Activated CD4-positive, alpha-beta T cell treated with anti-CD3 and anti-CD28 coated beads, Interleukin-2, amount 50 U/mL, for 1 hour (primary cell): ENCODE measurements at regions not wholly inside any gene's neighbourhood (a gene's known extent, or its start where the extent isn't known, plus 50 kb on each side); places are given as distances from the start of the nearest gene placed in this dataset.

ENCODE experiments used
- DNase-seq: peaks from one replicate; pipeline ENCODE4 v3.0.0-alpha.2; 2020

DNA sequence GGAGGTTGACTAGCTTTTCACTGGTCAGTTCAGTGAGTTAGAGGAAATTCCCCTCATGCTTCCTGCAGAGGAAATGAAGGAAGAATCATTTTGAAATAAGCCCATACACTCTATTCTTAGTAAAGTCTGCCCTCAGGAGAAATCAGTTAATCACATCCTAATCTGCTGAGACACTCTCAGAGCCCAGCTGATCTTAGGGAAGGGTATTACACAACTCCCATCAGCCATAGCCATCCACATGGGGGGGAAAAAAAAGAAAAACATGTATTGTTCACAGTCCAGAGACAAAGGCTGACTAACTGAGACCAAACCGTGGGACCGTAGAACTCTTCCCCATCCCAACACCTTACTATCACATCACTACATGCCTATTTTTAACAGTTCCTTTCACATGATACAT is 722.3 kb downstream of the CDH8 start:
- DNase-seq = no peak

DNA sequence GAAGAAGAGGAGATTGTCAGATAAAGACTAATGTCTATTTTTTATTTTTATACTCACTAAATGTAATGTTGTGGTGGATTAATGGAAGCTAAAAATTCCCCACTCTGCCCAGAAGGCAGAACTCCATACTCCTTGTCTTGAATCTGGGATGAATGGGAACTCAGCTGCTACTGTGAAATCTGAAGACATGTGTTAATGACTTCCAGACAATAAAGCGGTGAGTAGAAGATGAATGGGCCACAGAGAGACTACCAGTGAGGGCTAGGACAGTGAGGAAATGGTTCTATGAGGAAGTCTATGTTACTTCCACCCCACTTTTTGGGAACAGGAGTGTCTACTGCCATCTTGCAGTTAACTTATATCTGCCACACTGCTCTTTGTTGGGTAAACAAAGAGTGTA is 726.9 kb downstream of the CDH8 start:
- DNase-seq = no peak

GRCh38 chr16:61306204-61306603 is 730.0 kb downstream of the CDH8 start:
- DNase-seq = no peak

DNA sequence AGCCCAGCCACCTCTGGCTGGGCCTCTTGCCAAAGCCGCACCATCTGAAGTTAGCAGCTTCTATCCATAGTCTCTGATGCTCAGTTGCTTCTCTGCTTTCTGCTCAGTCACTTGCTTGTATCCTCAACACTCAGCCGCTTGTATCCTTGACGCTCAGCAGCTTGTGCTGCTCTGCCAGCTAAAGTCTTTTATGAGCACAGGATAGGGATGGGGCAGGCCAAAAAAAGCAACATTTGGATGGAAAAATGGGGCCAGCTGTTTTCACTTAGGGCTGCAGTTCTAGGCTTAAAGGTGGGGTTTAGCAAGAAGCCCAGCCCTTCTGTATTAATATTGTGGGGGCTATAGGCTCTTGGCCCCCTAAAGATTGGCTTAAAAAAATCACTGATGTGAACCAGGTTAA is 739.4 kb downstream of the CDH8 start:
- DNase-seq = no peak

- DNase-seq = no peak
Measured at GRCh38 chr16:61296305-61296704, 739.9 kb downstream of the CDH8 start.

GRCh38 chr16:61295311-61295710 is 740.9 kb downstream of the CDH8 start:
- no peak for DNase-seq

GRCh38 chr16:61289141-61289540 is 747.1 kb downstream of the CDH8 start:
- no peak for DNase-seq

DNA sequence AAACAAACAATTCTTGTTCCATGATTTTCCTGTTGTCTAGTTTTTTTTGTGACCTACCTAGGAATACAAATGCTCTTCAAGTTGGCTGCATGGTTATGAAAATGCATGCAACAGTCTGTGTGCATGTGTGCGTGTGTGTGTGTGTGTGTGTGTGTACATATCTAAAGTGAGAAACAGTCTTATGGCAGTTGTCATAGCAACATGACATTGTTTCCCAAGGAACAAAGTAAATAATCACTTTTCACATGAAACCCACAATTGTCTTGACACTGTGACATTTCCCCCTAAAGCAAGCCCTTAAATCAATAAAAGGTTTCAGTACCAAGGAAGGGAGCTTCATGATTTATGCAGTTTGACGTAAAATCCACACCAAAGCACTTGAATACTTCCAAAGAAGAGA is 758.4 kb downstream of the CDH8 start:
- DNase-seq = no peak

GRCh38 chr16:61274211-61274610 is 762.0 kb downstream of the CDH8 start:
- DNase-seq = no peak

DNA sequence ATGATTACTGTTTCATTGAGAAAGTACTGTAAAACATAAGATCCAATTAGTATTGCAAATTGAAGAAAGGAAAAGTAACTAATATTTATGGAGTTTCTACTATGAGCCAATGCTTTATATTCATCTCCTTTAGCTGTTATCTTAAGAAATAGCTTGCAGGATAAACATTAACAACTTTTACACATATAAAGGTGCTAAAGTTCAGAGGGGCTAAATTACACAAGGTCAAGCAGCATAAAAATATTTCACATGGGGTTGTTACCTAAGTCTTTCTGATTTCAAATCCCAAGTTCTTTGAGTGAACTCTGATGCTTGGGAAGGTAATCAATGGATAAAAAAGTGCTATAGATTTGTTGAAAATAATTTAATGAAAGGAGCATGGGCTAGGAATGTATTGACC is 765.5 kb downstream of the CDH8 start:
- DNase-seq = no peak

- no peak for DNase-seq
Measured at GRCh38 chr16:61263400-61263799, 772.8 kb downstream of the CDH8 start.

- no peak for DNase-seq
Measured at GRCh38 chr16:61261315-61261714, 774.9 kb downstream of the CDH8 start.

GRCh38 chr16:61246592-61246991 is 789.6 kb downstream of the CDH8 start:
- DNase-seq = no peak

- no peak for DNase-seq
Measured at GRCh38 chr16:61243954-61244353, 792.3 kb downstream of the CDH8 start.

GRCh38 chr16:61237884-61238485 is 798.3 kb downstream of the CDH8 start:
- no peak for DNase-seq

DNA sequence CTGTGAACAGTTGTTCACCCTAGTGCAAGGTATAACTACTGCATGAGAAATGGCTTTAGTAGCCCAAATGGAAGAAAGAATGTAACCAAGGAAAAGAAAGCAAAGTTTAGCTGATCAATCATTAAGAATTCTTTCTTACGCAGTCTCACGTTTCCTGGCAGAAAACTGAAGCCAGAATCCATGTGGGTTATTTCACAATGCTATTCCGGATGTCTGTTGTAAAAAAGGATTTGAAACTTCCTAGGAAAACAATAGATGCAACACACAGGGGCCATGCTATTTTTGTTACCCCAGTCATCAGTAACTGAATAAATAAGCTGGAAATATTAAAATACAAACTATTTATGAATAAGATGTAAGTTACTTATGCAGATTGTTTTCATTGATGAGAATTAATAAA is 802.5 kb downstream of the CDH8 start:
- DNase-seq = no peak

DNA sequence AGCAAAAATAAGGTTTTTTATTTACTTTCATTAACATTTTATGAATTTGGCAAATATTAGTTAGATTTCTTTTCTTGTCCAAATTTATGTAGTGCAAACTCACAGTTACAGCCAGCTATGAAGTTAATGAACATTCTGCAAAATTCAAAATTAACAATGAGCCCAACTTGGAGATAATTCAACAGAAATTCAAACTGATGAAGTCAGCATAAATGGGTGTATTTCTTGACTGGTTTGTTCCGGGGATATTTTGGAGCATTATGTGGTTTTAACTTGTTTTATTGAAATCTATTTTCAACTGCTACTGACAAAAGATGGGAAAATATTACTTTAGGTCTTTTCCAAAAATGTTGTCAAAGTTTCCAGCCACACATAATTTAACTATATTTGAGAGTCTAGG is 807.9 kb downstream of the CDH8 start:
- DNase-seq = no peak

DNA sequence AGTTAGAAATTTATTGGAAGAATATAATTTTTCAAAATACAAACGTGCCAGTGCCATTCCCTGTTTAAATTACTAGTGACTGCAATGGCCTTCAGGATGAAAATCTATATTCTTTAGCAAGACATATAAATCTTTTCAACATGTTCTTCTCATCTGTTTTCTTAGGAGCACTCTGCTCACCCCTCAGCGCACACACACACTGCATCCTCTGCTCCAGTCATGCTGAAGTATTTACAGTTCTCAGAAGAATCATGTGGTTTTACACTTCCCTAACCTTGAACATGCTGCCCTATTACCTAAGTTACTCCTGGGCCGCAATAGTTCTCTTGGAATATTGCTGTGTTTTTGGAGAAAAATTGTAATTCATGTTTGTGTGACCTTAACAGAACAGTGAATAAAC is 820.6 kb downstream of the CDH8 start:
- DNase-seq = no peak

DNA sequence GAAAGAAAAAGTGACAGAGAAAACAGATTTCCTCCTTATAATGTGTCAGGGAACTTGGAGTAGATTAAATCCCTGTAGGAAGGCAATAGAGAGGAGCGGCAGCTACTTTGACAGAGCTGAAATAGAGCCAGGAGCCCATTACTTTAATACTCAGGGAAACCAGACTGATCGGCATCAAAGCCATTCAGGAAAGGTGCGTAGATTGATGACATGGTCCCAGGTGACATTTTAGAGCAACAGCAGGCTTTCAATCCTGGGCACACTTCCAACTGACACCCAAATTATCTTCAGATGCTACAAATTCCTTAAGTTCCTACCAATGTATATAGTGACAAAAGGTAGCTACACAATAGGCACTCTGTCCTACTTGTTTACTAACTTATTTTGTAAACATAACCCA is 821.5 kb downstream of the CDH8 start:
- DNase-seq = no peak

- DNase-seq = no peak
Measured at GRCh38 chr16:61210076-61210475, 826.2 kb downstream of the CDH8 start.

- no peak for DNase-seq
Measured at GRCh38 chr16:61195006-61195405, 841.2 kb downstream of the CDH8 start.

DNA sequence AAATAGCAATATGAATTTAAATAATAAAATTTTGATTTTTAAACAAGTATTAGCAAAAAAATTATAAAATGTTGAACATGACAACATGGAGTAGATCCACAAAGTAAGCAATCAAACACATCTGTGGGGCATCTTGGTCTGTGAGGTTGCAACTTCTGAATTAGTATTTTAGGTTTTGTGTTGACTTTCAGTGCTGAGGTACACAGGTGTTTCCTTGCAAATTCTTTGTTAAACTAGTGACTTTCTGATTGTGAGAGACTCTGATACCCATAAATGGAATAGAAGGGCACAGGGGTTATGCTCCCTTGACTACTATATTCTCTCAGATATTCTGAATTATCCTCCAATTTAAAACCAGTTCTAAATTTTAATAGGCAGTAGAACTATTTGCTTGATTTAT is 841.7 kb downstream of the CDH8 start:
- no peak for DNase-seq

DNA sequence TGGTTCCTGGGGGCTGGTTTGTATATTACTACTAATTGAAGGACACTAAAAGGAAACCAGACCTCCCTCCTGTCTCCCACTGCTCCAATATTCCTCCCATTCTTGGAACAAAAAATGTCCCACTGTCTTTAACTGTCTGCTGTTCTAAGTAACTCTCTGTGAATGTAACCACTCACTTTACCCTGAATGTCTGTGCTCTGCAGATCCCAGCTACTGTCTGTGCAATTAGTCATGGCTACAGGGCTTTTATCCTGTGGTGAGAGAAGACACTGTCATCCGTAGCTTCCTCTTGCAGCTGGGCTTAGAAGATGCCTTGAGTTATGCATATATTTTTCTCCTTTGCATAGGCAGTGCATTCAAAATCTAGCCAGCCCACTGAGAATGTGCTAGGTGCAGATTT is 853.8 kb downstream of the CDH8 start:
- no peak for DNase-seq

DNA sequence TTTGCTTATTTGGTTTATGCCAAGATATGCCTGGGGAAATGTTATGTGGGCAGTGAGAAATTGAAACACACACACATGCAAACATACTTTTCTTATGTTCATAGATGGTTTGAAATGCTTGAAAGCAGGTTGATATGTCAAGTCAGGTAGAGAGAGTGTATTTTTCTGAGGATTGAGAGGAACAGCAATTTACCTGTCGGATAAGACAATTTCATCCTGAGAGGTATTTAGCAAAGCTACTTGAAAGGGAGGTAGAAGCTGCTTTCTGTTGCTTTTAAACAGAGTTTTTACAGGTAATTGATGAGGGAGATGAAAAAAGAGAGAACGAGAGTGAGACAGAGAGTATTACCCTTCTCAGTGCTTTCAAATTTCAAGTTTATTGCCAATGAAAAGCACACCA is 854.3 kb downstream of the CDH8 start:
- no peak for DNase-seq

DNA sequence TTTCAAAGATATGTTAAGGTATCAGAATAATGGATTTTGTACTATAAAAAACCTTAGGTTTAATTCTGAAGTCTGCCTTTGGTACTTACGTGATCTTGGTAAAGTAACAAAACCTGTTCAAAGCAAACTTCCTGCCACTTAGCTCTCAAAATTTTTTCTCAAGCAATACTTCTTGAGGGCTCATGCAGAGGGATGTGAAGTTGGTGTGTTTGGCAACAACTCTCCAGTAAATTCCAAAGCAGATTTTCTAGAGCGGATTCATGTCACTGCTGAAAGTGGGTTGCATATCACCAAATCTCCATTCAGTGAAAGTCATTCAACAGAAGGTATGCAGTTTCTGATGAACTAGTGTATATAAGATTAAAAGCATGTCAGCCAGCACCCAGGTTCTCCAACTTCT is 856.7 kb downstream of the CDH8 start:
- no peak for DNase-seq

DNA sequence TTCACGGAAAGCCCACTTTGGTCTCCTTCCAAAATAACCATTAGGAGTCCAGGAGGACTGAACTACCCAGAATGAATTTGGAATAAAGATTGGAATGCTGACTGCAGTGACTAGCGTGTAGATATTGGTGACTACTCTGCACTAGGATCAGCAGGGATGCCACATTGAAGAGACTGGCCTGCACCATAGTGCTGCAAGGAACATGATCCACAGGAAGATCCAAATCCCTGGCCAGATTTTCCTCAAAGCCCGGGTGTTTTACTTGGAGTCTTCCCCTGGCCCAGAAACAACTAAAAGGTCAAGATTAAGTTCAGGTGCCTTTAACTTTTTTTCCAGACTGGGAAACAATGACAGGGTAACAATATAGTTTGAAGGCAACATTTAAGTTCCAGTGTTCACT is 870.4 kb downstream of the CDH8 start:
- DNase-seq = no peak
